NCI-H82 (cell line): ENCODE measurements at regions not wholly inside any gene's neighbourhood (a gene's known extent, or its start where the extent isn't known, plus 50 kb on each side); places are given as distances from the start of the nearest gene placed in this dataset.
A peak's percentile ranks its signal among the peaks of the same experiment; 100 is the strongest.
"Not testable (repeated sequence)": the region's sequence is repeated elsewhere in the genome, so short reads cannot be mapped to it uniquely, and the experiment has no call there.

Experiments
- DNase-seq: peaks from one replicate; lab custom pipeline; 2025; lab: John Stamatoyannopoulos, UW

DNA sequence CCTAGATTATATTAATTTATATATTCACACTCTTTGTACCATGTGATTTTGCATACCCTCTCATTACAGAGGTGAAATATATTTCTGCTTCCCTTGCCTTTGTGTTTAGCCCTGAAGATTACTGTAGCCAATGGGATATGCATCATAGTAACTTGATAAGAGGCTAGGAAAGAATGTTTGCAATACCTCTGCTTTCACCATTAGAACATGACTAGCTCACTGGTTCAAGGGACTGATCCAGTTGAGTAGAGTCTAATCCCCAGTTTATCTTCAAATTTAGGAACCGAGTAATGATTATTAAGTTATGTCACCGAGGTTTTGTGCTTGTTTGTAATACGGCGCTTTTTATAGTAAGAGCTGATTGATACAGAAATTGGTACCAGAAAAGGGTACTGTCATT is 552.6 kb upstream of the GJE1 start:
- no peak for DNase-seq

DNA sequence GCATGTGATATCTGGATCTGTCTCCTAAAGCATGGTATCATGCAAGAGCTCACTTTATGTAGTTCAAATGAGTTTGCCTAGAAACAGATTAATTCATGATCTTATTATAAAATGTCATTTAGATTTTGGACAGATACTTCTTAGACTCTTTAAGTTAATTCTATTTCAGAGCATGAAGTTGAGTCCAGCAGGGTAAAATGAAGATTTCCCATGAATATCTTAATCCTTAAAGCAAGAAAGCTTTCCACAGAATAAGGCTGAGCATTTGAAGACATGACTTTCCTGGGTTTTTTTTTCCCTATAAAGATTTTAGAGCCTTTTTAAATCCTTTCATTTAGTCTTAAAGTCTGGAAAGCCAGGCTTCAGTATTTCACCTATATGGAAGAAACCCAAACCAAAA is 556.0 kb upstream of the GJE1 start:
- no peak for DNase-seq

DNA sequence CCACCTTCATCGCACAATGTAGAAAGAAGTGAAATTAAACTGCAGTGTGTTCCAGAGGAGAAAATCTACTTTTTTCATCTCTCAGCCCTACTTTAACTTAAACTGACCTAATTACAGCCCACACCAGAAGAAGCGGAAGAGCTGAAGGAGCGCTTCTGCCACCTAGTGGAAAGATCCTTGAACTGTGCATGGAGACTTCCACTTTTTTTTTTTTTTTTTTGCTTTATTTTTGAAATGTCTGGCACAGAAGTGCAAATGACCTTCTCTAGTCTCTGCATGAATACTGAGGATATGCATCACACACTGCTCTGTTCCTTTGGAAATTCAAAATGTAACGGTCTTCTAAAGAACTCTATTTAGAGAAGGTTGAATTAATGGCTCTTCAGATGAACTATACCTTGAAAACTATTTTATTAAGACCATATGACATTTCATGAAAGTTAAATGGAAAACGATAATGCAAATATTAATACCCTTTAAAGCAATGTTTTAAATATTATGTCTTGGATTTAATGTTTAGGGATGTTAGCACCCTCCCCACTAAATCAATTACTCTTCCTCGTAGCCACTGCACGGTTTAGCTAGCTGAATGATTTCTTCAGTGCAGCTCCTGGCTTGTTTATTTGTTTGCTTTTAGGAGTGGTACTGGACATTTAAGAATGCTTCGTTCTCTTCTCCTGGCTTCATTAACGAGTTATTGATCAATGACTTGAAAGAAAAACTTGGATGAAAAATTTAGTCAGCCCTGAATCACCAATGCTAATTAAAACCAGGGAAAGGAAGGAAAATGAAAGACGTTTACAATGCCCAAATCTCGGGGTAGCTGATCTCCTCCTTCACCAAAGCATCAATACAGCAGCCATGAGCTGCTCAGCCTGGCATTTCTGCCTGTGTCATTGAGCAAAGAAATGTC is 569.6 kb upstream of the GJE1 start:
- peak; percentile 82 for DNase-seq

DNA sequence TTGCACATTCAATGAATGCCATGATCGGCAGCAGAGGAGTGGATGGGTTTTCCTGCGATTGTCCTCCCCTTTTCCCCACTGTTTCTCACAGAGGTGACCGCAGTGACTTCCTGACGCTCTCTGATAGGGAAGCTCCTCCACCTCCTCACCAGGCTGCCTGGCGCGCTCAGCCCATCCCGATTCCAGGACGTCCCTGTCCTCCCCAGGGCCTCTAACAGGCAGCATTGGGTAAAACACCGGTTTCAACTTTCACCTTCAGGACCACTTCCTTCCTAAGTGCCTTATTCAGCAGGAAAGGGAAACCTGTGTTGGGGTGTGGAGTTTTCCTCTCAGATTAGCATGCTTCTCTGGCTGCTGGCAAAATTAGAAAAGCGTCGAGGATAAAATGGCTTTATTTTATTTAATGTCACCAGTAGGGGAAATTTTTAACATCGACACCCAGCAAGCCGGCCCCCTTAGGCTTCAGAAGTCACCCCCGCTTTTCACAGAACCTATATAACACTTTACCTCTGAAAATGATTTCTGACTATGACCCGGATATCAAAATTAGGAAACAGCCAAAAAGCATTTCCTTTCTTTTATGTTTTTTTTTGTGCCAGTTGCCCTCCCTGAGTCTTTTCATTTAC is 570.4 kb upstream of the GJE1 start:
- no peak for DNase-seq

DNA sequence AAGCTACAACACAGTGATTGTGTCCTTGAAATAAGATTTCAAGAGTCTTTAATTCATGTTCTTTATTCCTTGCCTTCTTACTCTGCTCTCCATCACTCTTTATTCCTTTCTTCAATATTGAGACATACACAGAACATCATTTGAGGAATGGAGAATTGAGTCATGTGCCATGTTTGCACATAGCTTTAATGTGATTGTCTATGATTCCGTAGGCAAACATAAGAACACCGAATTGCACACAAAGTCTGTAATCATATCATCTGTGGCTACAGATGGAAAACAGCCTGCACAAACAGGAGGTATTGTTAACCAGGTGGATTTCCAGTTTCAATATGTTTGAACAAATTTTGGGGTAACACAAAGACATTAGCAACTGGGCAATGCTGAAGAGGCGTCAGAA is 571.6 kb upstream of the GJE1 start:
- no peak for DNase-seq

DNA sequence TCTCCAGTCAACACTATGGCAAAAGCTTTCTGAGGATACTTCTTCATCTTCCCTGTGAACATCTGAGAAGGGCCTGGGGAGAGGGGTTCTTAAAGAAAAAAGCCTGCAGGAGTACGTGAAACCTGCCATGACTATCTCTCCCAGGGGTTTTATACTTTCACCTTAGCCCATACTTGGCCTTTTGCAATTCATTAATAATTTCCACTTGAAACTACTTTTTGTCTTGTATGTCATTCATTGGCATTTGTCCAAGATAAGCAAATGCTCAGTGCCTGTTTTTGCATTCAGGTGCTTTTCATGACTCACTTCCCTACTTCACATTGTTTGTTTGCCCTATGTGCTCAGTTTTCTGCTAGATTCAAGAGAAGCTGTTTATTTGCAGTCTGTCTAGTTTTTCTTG is 580.3 kb upstream of the GJE1 start:
- no peak for DNase-seq

DNA sequence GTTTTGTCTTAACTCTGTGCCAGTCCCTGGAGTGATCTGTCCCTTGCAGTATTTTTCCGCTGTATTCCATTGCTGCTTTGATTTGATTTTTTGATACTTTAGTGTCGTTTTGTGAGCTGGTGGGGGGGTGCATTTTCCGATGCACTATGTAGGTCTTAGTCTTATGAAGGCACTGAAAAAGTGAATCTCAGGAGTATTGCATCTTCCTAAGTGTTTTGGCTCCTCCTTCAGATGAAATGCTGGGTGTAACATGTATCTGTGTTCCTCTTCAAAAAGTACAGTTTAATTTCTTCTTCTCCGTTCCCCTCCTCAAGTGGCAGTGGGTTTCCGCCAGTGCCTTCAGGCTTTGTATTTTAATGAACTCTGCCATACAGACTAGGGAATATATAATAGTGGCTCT is 580.7 kb upstream of the GJE1 start:
- DNase-seq, result no peak

DNA sequence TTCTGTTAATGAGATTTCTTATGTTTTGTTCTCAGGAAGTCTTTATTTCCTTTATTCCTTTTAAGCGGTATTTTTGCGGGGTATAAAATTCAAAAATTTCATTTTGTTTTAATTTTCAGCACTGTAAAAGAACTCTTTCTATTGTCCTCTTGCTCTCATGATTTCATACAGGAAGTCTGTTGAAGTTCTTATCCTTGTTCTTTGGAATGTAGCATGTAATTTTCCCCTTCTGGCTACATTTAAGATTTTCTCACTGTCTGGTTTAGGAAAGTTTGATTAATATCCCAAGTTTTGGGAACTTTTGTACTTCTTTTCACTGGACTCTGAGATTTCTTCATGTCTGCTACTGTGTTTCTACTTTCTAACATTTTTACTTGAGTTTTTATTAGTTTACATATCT is 581.4 kb upstream of the GJE1 start:
- DNase-seq, result no peak

DNA sequence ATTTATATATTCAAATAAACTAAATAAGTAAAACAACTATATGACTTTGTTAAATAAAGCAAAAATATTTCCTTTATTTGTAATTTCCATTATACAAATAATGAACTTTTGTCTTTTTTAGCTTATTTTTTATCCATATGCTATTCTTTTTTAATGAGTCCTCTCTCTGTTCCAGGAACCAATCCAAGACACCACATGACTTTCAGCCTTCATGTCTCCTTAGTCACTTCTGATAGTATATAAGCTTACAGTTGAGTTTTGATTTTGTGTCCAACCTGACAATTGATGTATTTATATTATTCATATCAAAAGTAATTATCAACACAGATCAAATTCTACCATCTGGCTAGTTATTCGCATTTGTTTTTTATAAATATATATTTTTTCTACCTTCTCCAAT is 582.3 kb upstream of the GJE1 start:
- no peak for DNase-seq

DNA sequence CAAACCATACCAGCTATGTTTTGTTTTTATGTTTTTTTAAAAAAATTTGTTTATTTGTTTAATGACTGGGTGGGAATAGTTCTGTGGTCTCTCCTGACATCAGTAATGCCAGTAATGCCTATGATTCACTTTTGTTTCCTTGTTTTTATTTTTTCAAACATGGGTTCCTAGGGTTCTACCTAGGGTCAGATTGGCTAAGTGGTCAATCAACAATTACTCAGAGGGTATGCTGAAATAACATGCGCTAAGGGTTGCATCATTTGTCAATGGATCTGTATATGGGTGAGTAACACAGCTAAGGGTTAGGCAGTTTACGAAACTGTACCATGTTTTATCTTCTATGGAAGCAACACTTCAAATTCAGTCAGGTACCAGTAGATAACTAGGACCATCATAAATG is 583.8 kb upstream of the GJE1 start:
- no peak for DNase-seq

DNA sequence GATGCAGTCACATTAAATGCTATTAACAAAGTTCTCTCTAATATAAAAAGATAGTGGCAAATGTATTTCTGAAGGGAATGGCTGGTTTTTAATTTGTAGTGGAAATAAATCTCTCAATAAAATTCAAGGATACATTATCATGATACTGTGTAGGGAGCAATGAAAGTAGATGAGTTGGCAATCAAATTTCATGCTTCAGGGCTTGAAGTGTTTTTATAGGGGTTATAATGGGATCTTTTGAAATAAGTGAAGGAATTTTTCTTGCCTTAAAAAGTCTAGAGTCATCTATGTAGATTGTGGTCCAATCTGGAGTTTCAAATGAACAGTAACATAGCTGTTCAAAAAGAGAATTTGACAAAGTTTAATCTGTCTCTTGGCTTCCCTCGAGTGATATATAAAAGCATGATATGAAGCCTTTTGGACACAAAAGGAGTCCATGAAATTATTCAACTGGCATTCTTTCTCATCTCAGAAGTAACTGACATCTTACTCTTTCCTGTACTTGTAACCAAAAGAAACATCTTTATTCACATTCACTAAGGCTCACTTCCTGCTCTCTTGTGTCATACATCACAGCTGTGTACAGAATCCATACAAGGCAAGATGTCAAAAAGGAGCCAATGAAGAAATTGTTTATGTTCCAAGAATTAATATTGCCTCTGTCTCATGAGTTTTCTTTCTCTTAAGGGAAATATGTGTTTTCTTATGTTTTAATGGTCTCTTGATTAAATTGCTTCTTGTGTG is 591.0 kb upstream of the GJE1 start:
- no peak for DNase-seq

DNA sequence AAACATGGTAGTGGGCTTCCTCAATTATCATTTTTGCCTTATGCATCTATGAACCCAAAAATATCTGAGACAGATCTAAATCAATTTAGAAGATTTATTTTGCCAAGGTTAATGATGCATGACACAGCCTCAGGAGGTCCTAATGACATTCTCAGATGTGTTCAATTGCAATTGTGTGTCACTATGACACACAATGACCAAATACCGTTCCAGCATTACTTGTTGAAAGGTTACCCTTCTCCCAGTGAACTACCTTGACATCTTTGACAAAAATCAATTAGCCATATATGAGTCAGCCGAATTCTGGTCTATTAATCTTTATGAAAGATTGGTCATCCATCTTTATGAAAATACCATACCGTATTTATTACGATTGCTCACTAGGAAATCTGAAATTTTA is 592.5 kb upstream of the GJE1 start:
- DNase-seq, result no peak

DNA sequence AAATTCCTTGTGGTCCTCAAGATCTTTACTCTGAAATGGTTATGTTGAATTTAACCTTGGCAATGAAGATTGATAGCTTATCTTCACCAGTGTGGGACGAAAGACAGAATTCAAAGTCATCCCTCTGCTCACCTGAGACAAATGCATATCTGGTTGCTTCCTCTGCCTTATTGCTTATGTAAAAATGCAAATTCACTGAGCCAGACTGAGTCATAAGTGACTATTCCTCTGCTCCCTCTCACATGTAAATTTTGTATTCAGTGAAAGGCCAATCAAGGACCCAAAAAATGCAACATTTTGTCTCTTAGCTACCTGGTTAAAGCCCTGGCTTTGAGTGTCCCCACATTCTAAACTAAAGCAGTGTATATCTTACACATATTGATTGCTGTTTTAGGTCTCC is 593.1 kb upstream of the GJE1 start:
- DNase-seq, result no peak

DNA sequence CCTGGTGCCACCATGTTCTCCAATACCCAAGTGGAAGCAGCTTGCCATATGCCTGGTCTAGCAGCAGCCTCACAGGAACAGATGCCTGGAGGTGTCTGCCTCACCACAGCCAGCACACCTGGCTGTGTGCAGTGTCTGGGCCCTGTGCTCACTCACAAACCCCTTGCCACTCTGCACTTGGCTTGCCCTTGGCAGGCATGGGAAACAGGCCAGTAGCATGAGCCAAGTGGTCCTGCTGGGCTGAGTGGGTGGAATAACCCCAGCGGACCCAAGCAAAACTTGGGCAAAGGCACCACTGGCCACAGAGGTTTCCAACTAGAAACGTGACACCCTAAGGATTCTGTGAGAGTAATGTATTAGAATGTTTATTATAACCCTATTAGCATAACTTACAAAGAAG is 600.5 kb upstream of the GJE1 start:
- DNase-seq, result no peak

DNA sequence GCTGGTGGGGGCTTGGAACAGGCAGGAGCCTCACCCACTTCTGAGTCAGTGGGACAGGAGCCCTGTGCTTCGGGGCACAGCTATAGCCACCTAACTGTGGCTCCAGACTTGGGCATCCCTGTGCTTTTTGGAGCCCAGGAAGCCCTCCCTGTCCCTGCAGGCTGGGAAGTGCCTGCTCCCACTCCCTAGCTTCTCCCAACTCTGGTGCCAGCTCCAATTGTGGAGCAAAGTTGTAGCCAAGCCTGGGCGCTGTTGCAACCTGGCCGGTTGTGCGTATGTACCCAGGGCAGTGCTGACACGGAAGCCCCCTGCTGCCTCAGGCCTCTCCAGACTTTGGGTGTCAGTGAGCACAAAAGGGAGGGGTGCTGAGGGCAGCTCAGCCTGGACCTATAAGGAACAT is 601.7 kb upstream of the GJE1 start:
- no peak for DNase-seq

DNA sequence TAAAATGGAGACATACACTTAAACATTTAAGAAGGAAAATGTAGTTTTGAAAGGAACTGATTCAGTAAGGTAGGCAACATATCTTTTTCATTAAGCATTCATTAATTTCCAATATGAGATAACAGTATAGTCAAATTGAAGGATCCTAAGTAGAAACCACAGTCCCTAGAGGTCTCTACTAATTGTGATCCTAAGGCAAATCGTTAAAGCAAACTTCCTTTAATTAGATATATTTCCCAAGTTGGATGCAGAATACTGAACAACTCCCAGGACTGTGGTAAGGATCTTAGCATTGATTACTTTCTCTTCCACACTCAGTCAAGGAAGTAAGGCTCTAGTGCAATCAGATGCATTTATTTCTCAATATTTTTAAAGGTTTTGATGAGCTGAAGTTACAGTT is 604.1 kb upstream of the GJE1 start:
- DNase-seq, result no peak

DNA sequence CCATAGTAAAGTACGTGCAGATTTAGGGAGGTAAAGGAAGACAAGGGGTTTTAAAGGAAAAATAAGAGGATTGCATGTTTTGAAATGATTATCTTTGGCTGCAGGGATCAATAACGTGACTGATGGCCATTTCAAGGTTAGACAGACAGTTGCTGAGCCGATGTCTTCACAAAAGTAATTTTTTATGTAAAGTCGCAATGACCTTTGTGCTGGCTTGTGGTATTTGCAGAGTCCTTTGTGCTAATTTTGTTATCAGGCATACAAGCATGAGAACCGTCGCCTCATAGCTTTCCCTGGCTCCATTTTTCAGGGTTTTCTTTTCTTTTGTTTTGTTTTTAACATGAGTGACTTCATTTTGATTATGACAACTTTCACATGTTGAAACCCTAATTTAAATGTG is 605.7 kb upstream of the GJE1 start:
- DNase-seq, result no peak

DNA sequence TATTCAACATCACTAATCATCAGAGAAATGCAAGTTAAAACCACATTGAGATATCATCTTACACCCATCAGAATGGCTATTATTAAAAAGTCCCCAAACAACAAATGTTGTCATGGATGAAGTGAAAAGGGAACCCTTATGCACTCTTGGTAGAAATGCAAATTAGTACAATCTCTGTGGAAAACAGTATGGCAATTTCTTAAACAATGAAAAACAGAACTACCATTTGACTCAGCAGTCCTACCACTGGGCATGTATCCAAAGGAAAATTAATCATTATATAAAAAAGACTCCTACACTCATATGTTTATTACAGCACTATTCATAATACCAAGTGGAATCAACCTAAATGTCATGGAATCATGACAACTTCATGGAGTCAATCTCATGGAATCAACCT is 611.3 kb upstream of the GJE1 start:
- no peak for DNase-seq

DNA sequence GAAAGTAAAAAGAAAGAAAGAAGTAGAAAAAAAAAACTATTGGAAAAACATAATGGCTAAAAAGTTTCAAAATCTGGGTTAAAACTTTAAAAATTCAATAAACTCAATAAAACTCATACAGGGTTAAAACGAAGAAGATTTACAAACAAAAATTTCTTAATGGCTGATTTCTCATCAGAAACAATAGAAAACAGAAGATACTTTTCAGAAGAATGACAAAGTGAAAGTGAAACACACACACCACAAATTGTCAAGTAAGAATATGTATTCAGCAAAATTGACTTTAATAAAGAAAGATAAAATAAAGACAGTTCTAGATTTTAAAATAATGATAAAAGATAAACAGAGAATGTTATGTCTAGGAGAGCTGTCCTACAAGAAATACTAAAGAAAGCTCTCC is 618.9 kb upstream of the GJE1 start:
- DNase-seq, result no peak

DNA sequence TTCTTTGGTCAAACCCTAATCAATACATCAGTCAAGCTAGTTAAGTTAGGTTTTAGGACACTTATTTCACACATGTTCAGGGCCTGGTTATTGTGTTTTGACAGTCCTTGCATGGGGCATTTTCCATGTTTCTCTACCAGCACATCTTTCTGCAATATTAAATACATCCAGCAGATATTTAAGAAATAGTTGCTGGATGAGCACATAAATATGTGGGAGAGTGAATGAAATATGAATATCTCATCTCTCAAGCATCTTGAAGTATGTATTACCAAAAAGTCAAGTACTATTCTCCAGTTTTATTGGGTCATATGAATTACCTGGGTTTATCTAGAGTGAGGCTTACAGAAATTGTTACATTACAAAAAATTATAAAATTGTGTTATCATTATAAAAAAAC is 621.9 kb upstream of the GJE1 start:
- no peak for DNase-seq

DNA sequence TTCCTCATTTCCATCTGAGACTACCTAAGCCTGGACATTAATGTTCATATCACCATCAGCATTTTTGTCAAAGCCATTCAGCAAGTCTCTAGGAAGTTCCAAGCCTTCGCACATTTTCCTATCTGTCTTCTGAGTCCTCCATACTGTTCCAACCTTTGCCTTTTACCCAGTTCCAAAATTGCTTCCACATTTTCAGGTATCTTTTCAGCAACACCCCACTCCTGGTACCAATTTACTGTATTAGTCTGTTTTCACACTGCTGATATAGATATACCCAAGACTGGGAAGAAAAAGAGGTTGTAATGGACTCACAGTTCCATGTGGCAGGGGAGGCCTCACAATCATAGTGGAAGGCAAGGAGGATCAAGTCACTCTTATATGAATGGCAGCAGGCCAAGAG is 626.7 kb upstream of the GJE1 start:
- DNase-seq, result not testable (repeated sequence)

DNA sequence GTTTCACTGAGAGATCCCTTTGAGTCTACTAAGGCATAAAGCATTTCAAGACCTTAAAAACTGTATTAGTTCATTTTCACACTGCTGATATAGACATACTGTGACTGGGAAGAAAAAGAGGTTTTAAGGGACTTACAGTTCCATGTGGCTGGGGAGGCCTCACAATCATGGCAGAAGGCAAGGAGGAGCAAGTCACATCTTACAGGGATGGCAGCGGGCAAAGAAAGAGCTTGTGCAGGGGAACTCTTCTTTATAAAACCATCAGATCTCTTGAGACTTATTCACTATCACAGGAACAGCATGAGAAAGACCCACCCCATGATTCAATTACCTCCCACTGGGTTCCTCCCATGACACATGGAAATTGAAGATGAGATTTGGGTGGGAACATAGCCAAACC is 628.4 kb upstream of the GJE1 start:
- DNase-seq, result not testable (repeated sequence)

DNA sequence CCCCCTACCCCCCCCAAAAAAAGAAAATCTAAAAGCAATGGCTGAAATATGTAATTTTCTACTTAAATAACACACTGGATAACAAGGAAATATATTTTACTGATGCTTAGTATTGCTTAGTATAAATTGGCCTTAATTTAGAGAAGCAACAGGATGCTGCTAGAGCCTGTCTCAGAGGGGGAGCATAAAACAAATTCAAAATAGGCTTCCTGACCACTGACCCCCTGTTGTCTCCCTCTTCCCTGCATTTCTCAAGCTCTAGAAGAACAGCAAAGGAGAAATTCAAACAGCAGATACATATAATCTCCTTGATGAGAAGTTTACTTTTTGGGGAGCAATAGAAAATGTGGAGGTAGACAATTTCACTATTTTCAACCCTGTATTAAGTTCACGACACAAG is 631.1 kb upstream of the GJE1 start:
- no peak for DNase-seq
